Colonic mucosa (tissue), 4 donors: ENCODE measurements at regions not wholly inside any gene's neighbourhood (a gene's known extent, or its start where the extent isn't known, plus 50 kb on each side); places are given as distances from the start of the nearest gene placed in this dataset.

ENCODE experiments used
- DNase-seq: peaks from one replicate; pipeline ENCODE4 v3.0.0-alpha.2; 2020
- H3K27ac ChIP-seq: fragments of 200-600 bp; one replicate; pipeline ENCODE4 v1.8.0; 2021
- H3K27me3 ChIP-seq: fragments of 200-600 bp; one replicate; pipeline ENCODE4 v1.8.0; 2021
- H3K36me3 ChIP-seq: fragments of 200-600 bp; one replicate; pipeline ENCODE4 v1.8.0; 2021
- H3K4me1 ChIP-seq: fragments of 200-600 bp; one replicate; pipeline ENCODE4 v1.8.0; 2021; ENCODE audit warnings: mild to moderate bottlenecking
- H3K4me3 ChIP-seq: fragments of 200-600 bp; one replicate; pipeline ENCODE4 v1.8.0; 2021
- H3K9ac ChIP-seq, 2 donors: one replicate each; pipeline ENCODE4 v1.7.0; 2013; ENCODE audit warnings: control low read depth in 2 of 2, low read depth in 2 of 2, low read length in 2 of 2
- H3K9me3 ChIP-seq: fragments of 200-600 bp; one replicate; pipeline ENCODE4 v1.8.0; 2021
- intact Hi-C: fragments of 100-400 bp; cut with DNase I; formaldehyde crosslinking; loops from one replicate; pipeline ENCODE4 v1.14.1; 2022
- TF ChIP-seq, protein P1 (sequence below): fragments of 200-600 bp; IDR thresholded peaks from one replicate; pipeline ENCODE4 v1.8.0; 2022; ENCODE audit warnings: antibody characterized with exemption, mild to moderate bottlenecking
- donor health status: healthy.
- donor health status: DM: no; HTN: no; CAD: no.
- donor health status: DM: no; HTN: no; CAD: no.

DNA sequence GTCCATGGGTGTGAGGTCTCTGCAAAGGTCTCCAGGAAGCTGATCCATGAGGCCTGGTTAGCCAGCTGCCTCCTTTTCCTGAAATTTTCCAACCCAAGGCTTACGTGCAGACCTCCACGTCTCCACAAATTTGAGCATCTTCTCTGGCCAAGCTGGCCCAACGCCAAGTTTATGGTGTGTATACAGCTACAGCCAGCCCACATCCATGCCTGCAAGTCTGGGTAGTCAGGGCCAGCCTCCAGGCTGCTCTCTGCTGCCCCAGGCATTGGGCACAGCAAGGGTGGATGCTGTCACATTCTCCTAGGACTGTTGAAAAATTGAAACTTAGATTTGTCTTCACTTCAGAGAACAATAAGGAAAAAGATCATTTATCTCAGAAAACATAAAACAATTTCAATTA is 525.5 kb upstream of the CHAC2 start:
- Histone ChIP-seq H3K4me1 (no peaks in the 10 kb centered on the region), H3K27me3 (no peaks in the 10 kb centered on the region), H3K27ac (no peak overlapping the region), H3K9me3 (no peaks in the 10 kb centered on the region), H3K9ac (no peak overlapping the region), H3K36me3 (no peaks in the 10 kb centered on the region), H3K4me3 (no peak overlapping the region)
- TF ChIP-seq, protein P1, sequence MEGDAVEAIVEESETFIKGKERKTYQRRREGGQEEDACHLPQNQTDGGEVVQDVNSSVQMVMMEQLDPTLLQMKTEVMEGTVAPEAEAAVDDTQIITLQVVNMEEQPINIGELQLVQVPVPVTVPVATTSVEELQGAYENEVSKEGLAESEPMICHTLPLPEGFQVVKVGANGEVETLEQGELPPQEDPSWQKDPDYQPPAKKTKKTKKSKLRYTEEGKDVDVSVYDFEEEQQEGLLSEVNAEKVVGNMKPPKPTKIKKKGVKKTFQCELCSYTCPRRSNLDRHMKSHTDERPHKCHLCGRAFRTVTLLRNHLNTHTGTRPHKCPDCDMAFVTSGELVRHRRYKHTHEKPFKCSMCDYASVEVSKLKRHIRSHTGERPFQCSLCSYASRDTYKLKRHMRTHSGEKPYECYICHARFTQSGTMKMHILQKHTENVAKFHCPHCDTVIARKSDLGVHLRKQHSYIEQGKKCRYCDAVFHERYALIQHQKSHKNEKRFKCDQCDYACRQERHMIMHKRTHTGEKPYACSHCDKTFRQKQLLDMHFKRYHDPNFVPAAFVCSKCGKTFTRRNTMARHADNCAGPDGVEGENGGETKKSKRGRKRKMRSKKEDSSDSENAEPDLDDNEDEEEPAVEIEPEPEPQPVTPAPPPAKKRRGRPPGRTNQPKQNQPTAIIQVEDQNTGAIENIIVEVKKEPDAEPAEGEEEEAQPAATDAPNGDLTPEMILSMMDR, result no peak
- no peak for DNase-seq
- intact Hi-C loops, result no loop called here

DNA sequence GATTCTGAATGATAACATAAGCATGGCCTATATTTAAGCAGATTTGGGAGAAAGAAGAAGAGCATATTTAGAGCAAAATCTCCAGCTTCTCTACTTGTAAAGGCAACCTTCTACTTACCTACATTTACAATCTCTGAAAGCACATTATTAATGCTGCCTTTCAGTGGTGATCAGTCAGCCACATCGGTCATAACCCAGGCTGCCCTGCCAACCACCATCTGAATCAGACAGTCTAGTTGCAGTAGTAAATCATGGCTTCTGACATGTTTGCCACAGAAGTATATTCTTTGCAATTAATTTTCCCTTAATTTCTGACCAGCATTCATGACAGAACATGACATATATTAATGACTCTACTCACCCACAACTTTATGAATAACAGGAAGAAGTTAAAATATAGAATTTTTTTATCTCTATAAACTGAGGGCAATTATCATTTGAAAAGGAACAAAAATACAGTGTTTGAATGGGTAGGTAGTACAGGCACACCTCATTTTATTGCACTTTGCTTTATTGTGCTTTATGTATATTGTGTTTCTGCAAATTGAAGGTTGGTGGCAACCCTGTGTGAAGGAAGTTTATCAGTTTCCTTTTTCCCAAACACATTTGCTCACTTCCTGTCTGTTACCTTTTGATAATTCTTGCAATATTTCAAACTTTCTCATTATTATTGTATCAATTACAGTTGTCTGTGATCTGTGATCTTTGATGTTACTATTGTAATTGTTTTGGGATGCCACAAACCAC is 531.6 kb upstream of the CHAC2 start:
- intact Hi-C loops, result no loop called here
- Histone ChIP-seq H3K4me3 (no peak overlapping the region), H3K9me3 (no peaks in the 10 kb centered on the region), H3K27ac (peak overlapping the region; percentile 19), H3K4me1 (peaks cover 6% of the 10 kb centered on the region), H3K9ac (no peak overlapping the region), H3K36me3 (no peaks in the 10 kb centered on the region), H3K27me3 (no peaks in the 10 kb centered on the region)
- TF ChIP-seq, protein P1, result no peak
- peak; percentile 27 for DNase-seq

- intact Hi-C loops, result no loop called here
- no peak overlapping the region for H3K9ac ChIP-seq
- DNase-seq, result peak; percentile 32
- H3K9me3 ChIP-seq, result no peaks in the 10 kb centered on the region
- no peaks in the 10 kb centered on the region for H3K36me3 ChIP-seq
- H3K27me3 ChIP-seq, result no peaks in the 10 kb centered on the region
- H3K27ac ChIP-seq, result no peak overlapping the region
- no peak overlapping the region for H3K4me3 ChIP-seq
- TF ChIP-seq, protein P1, result no peak
- peaks cover 6% of the 10 kb centered on the region for H3K4me1 ChIP-seq
Observed at GRCh38 chr2:53234548-53234903, 533.1 kb upstream of the CHAC2 start.

- Histone ChIP-seq H3K9ac (no peak overlapping the region), H3K9me3 (no peaks in the 10 kb centered on the region), H3K27ac (no peak overlapping the region), H3K27me3 (no peaks in the 10 kb centered on the region), H3K4me1 (peaks cover 6% of the 10 kb centered on the region), H3K4me3 (no peak overlapping the region), H3K36me3 (no peaks in the 10 kb centered on the region)
- DNase-seq, result no peak
- intact Hi-C loops, result no loop called here
- TF ChIP-seq, protein P1, result no peak
Observed at GRCh38 chr2:53233759-53234547, 533.7 kb upstream of the CHAC2 start.

DNA sequence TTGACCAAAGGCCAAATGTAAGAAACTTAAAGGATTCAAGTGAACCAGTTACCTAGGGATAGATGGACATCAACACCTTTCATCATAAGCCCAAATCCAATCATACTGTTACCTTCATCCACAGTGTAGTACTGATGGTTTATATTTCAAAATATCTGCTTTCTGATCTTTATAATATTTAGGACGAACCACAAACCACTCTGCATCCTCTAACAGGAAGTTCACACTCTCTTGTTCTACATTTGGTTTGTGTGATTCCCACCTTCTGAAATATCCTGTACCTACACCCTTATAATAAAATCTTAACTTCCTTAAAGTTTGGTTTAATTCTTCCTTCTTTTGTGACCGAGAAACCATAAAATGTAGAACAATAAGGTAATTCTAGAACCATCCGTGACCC is 535.7 kb upstream of the CHAC2 start:
- Histone ChIP-seq H3K27ac (no peak overlapping the region), H3K4me3 (no peak overlapping the region), H3K27me3 (no peaks in the 10 kb centered on the region), H3K36me3 (no peaks in the 10 kb centered on the region), H3K4me1 (peaks cover 6% of the 10 kb centered on the region), H3K9me3 (no peaks in the 10 kb centered on the region), H3K9ac (no peak overlapping the region)
- intact Hi-C loops, result no loop called here
- TF ChIP-seq, protein P1, result no peak
- no peak for DNase-seq
